Vagina (tissue), 2 donors: ENCODE measurements at regions not wholly inside any gene's neighbourhood (a gene's known extent, or its start where the extent isn't known, plus 50 kb on each side); places are given as distances from the start of the nearest gene placed in this dataset.

Source experiments
- DNase-seq, 2 donors: peaks; one replicate each; pipeline ENCODE4 v3.0.0-alpha.2; 2017; ENCODE audit errors: extremely low spot score in 2 of 2
- H3K27ac ChIP-seq: fragments of 200-600 bp; sonication (generic); one replicate; pipeline ENCODE4 v1.5.1; 2019
- H3K27me3 ChIP-seq: fragments of 200-600 bp; sonication (generic); one replicate; pipeline ENCODE4 v1.5.1; 2019
- H3K36me3 ChIP-seq, 2 donors: fragments of 200-600 bp; sonication (generic); one replicate each; pipeline ENCODE4 v1.5.1; 2017 to 2019
- H3K4me1 ChIP-seq: fragments of 200-600 bp; sonication (generic); one replicate; pipeline ENCODE4 v1.5.1; 2019
- H3K4me3 ChIP-seq, 2 donors: fragments of 200-600 bp; sonication (generic); 1 replicate in 1 of 2; 2 replicates in 1 of 2; pipeline ENCODE4 v1.5.1; 2016 to 2019
- H3K9me3 ChIP-seq: fragments of 200-600 bp; sonication (generic); one replicate; pipeline ENCODE4 v1.5.1; 2019
- POLR2A ChIP-seq, 2 donors: fragments of 450-650 bp; IDR thresholded peaks; one replicate each; pipeline ENCODE4 v1.6.1; 2017; ENCODE audit warnings: antibody characterized with exemption in 2 of 2, mild to moderate bottlenecking in 2 of 2, moderate library complexity in 2 of 2
- POLR2AphosphoS5 ChIP-seq, 2 donors: sonication (generic); formaldehyde crosslinking; IDR thresholded peaks; one replicate each; pipeline ENCODE4 v1.9.0; 2017; ENCODE audit warnings: antibody characterized with exemption in 2 of 2, mild to moderate bottlenecking in 2 of 2, low read depth in 1 of 2; ENCODE audit not compliant: insufficient read depth in 1 of 2
- intact Hi-C: fragments of 100-400 bp; cut with DNase I; formaldehyde crosslinking; loops from one replicate; pipeline ENCODE4 v1.15.1; 2023
- TF ChIP-seq, protein P1 (sequence below), 3 experiments: fragments of 450-650 bp in 2 of 3; fragments of 200-600 bp in 1 of 3; sonication (generic) in 1 of 3; IDR thresholded peaks; one replicate each; pipeline ENCODE4 v1.5.1; 2017 to 2019; ENCODE audit warnings: antibody characterized with exemption in 3 of 3, mild to moderate bottlenecking in 2 of 3, moderate library complexity in 2 of 3

GRCh38 chr11:29012507-29012906, 904.3 kb downstream of the METTL15 start:
- Histone ChIP-seq H3K4me3 (no peak overlapping the region), H3K27me3 (no peaks in the 10 kb centered on the region), H3K27ac (no peak overlapping the region), H3K36me3 (no peaks in the 10 kb centered on the region), H3K9me3 (no peaks in the 10 kb centered on the region), H3K4me1 (no peaks in the 10 kb centered on the region)
- TF ChIP-seq, protein P1, sequence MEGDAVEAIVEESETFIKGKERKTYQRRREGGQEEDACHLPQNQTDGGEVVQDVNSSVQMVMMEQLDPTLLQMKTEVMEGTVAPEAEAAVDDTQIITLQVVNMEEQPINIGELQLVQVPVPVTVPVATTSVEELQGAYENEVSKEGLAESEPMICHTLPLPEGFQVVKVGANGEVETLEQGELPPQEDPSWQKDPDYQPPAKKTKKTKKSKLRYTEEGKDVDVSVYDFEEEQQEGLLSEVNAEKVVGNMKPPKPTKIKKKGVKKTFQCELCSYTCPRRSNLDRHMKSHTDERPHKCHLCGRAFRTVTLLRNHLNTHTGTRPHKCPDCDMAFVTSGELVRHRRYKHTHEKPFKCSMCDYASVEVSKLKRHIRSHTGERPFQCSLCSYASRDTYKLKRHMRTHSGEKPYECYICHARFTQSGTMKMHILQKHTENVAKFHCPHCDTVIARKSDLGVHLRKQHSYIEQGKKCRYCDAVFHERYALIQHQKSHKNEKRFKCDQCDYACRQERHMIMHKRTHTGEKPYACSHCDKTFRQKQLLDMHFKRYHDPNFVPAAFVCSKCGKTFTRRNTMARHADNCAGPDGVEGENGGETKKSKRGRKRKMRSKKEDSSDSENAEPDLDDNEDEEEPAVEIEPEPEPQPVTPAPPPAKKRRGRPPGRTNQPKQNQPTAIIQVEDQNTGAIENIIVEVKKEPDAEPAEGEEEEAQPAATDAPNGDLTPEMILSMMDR (IDR thresholded peaks at IDR 0.05), result no peak
- TF ChIP-seq POLR2AphosphoS5 (IDR thresholded peaks at IDR 0.05; ENCODE audit: insufficient read depth in 1 of 2, low read depth in 1 of 2) (no peak), POLR2A (IDR thresholded peaks at IDR 0.05) (no peak)
- intact Hi-C loops, result no loop called here
- DNase-seq, result no peak

DNA sequence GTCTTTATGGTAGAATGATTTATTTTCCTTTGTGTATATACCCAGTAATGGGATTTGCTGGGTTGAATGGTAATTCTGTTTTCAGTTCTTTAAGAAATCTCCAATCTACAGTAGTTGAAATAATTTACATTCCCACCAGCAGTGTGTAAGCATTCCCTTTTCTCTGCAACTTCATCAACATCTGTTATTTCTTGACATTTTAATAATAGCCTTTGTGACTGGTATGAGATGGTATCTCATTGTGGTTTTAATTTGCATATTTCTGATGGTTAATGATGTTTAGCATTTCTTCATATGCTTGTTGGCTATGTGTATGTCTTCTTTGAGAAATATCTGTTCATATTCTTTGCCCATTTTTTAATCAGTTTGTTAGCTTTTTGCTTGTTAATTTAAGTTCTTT, 901.2 kb downstream of the METTL15 start:
- intact Hi-C loops, result no loop called here
- no peak overlapping the region for H3K27ac ChIP-seq
- no peaks in the 10 kb centered on the region for H3K27me3 ChIP-seq
- no peak for DNase-seq
- H3K4me3 ChIP-seq, result no peak overlapping the region
- H3K4me1 ChIP-seq, result no peaks in the 10 kb centered on the region
- TF ChIP-seq, protein P1 (IDR thresholded peaks at IDR 0.05), result no peak
- TF ChIP-seq POLR2A (IDR thresholded peaks at IDR 0.05) (no peak), POLR2AphosphoS5 (IDR thresholded peaks at IDR 0.05; ENCODE audit: insufficient read depth in 1 of 2, low read depth in 1 of 2) (no peak)
- H3K36me3 ChIP-seq, result no peaks in the 10 kb centered on the region
- no peaks in the 10 kb centered on the region for H3K9me3 ChIP-seq

- Histone ChIP-seq H3K27ac (no peak overlapping the region), H3K9me3 (no peaks in the 10 kb centered on the region), H3K27me3 (no peaks in the 10 kb centered on the region), H3K36me3 (no peaks in the 10 kb centered on the region), H3K4me1 (no peaks in the 10 kb centered on the region), H3K4me3 (no peak overlapping the region)
- intact Hi-C loops, result no loop called here
- TF ChIP-seq POLR2A (IDR thresholded peaks at IDR 0.05) (no peak), POLR2AphosphoS5 (IDR thresholded peaks at IDR 0.05; ENCODE audit: insufficient read depth in 1 of 2, low read depth in 1 of 2) (no peak)
- TF ChIP-seq, protein P1 (IDR thresholded peaks at IDR 0.05), result no peak
- no peak for DNase-seq
Observed at GRCh38 chr11:29008481-29008880, 900.3 kb downstream of the METTL15 start.

GRCh38 chr11:29006668-29007067, 898.5 kb downstream of the METTL15 start:
- Histone ChIP-seq H3K36me3 (no peaks in the 10 kb centered on the region), H3K27me3 (no peaks in the 10 kb centered on the region), H3K4me1 (no peaks in the 10 kb centered on the region), H3K4me3 (no peak overlapping the region), H3K27ac (no peak overlapping the region), H3K9me3 (no peaks in the 10 kb centered on the region)
- TF ChIP-seq, protein P1 (IDR thresholded peaks at IDR 0.05), result no peak
- no peak for TF ChIP-seq POLR2AphosphoS5 (IDR thresholded peaks at IDR 0.05; ENCODE audit: insufficient read depth in 1 of 2, low read depth in 1 of 2)
- no peak for TF ChIP-seq POLR2A (IDR thresholded peaks at IDR 0.05)
- no peak for DNase-seq
- intact Hi-C loops, result no loop called here

DNA sequence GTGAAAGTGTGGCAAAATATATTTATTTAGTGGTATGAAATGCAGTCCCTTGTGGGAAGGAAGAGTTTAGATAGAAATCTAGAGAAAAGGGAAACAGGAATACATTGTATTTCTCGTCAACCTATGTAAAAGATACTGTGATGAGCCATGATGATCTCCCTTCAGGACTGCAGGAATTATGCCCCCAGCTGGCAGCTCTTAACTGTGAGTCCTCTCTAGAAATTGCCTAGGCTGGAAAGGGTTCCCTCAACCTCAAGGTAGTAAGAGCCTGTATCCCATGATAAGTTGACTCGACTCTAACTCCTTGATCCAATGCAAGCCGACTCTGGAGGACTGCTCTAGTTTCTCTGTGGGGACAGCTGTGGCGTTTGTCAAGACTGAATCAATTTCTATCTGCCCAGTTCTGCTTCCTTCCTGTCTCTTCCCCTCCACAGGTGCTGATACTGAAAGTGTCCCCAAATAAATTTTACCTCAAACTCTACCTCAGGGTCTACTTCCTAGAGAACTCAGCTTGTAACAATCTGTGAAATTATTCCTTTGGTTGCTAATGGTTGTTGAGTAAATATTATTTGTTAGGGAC, 897.3 kb downstream of the METTL15 start:
- Histone ChIP-seq H3K27ac (no peak overlapping the region), H3K36me3 (no peaks in the 10 kb centered on the region), H3K4me1 (no peaks in the 10 kb centered on the region), H3K9me3 (no peaks in the 10 kb centered on the region), H3K27me3 (no peaks in the 10 kb centered on the region), H3K4me3 (no peak overlapping the region)
- intact Hi-C loops, result no loop called here
- no peak for DNase-seq
- TF ChIP-seq POLR2AphosphoS5 (IDR thresholded peaks at IDR 0.05; ENCODE audit: insufficient read depth in 1 of 2, low read depth in 1 of 2), result no peak
- TF ChIP-seq, protein P1 (IDR thresholded peaks at IDR 0.05), result no peak
- TF ChIP-seq POLR2A (IDR thresholded peaks at IDR 0.05), result no peak
